ENCODE measurements at regions not wholly inside any gene's neighbourhood (a gene's known extent, or its start where the extent isn't known, plus 50 kb on each side); places are given as distances from the start of the nearest gene placed in this dataset.

- Histone ChIP-seq H3K4me2 (no peak overlapping the region), H3K36me3 (no peaks in the 10 kb centered on the region)
Measured at GRCh38 chr10:8533462-8533861, 479.0 kb downstream of the GATA3 start.

GRCh38 chr10:8534096-8534495, 479.6 kb downstream of the GATA3 start:
- Histone ChIP-seq H3K4me3 (no peak overlapping the region), H4K20me1 (no peaks in the 10 kb centered on the region), H3K27me3 (no peaks in the 10 kb centered on the region), H3K36me3 (no peaks in the 10 kb centered on the region), H3K9me3 (no peaks in the 10 kb centered on the region), H3K4me1 (no peaks in the 10 kb centered on the region), H3K9ac (no peak overlapping the region), H3K4me2 (no peak overlapping the region), H3K27ac (no peak overlapping the region)
- TF ChIP-seq Cebpa-rat (IDR thresholded peaks at IDR 0.05) = no peak

More at GRCh38 chr10:8533462-8533861, 479.0 kb downstream of the GATA3 start:
- H3K27me3 ChIP-seq = no peaks in the 10 kb centered on the region
- H3K9ac ChIP-seq = no peak overlapping the region
- no peaks in the 10 kb centered on the region for H4K20me1 ChIP-seq
- no peak for TF ChIP-seq Cebpa-rat (IDR thresholded peaks at IDR 0.05)
- H3K27ac ChIP-seq = no peak overlapping the region
- no peaks in the 10 kb centered on the region for H3K9me3 ChIP-seq
- H3K4me3 ChIP-seq = no peak overlapping the region
- no peaks in the 10 kb centered on the region for H3K4me1 ChIP-seq

- Histone ChIP-seq H3K9me3 (no peaks in the 10 kb centered on the region), H3K4me1 (no peaks in the 10 kb centered on the region), H3K4me2 (no peak overlapping the region), H3K27ac (no peak overlapping the region), H3K36me3 (no peaks in the 10 kb centered on the region), H3K9ac (no peak overlapping the region), H3K27me3 (no peaks in the 10 kb centered on the region), H3K4me3 (no peak overlapping the region), H4K20me1 (no peaks in the 10 kb centered on the region)
- no peak for TF ChIP-seq Cebpa-rat (IDR thresholded peaks at IDR 0.05)
Measured at GRCh38 chr10:8534891-8535290, 480.4 kb downstream of the GATA3 start.

DNA sequence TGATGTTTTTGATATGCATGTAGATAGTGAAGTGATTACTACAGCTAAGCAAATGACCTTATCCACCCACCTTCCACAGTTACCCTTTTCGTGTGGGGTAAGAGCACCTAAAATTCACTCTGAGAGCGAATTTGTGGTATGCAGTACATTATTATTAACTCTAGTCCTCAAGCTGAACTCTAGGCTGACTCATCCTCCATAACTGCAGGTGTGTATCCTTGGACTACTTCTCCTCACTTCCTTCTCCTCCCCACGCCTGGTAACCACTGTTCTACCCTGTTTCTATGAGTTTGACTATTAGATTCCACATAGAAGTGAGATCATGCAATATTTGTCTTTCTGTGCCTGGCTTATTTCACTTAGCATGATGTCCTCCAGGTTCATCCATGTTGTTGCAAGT, 484.6 kb downstream of the GATA3 start:
- Histone ChIP-seq H3K9me3 (no peaks in the 10 kb centered on the region), H3K9ac (no peak overlapping the region), H4K20me1 (no peaks in the 10 kb centered on the region), H3K27ac (no peak overlapping the region), H3K4me2 (no peak overlapping the region), H3K36me3 (no peaks in the 10 kb centered on the region), H3K4me3 (no peak overlapping the region), H3K27me3 (no peaks in the 10 kb centered on the region), H3K4me1 (peaks cover 14% of the 10 kb centered on the region)
- TF ChIP-seq Cebpa-rat (IDR thresholded peaks at IDR 0.05) = no peak

DNA sequence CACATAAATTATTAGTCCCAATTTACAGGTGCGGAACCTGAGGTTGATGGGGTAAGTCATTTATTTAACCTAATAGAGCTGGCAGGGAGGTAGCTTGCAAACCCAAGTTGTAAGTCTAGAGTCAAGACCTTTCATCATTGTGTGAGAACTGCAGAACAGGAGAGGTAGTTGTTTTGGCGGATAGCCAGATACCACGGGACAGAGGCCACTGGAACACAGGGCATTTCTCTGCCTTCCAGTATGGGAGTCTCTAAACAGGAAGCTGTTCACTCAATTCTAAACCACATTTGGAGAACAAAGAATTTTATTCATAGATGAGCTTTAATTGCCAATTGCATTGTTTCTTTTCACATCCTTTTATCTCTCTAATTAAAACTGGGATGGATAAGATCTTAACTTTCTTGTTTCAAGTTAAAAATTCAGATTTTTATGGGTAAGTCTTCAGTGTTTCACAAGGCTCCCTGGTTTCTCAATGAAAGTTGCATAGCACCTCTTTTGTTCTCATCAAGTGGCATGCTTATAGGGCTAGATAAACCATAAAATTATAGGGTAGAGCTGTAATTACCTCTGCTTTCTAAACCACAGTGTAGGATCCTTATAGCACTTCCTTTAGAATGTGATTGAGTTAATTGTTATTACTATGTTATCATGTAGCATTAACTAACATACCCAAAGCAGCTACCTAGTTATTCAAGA, 489.0 kb downstream of the GATA3 start:
- H3K4me1 ChIP-seq = peaks cover 14% of the 10 kb centered on the region
- no peaks in the 10 kb centered on the region for H3K36me3 ChIP-seq
- no peak for TF ChIP-seq Cebpa-rat (IDR thresholded peaks at IDR 0.05)
- H3K9ac ChIP-seq = no peak overlapping the region
- no peak overlapping the region for H3K27ac ChIP-seq
- H3K4me3 ChIP-seq = no peak overlapping the region
- no peaks in the 10 kb centered on the region for H3K27me3 ChIP-seq
- no peaks in the 10 kb centered on the region for H4K20me1 ChIP-seq
- 0 out of 2 replicates have a peak, but pooled peaks cover 3% of the 10 kb centered on the region for H3K9me3 ChIP-seq
- H3K4me2 ChIP-seq = peak overlapping the region; percentile 16; the same call in 1 of the 2 replicates

DNA sequence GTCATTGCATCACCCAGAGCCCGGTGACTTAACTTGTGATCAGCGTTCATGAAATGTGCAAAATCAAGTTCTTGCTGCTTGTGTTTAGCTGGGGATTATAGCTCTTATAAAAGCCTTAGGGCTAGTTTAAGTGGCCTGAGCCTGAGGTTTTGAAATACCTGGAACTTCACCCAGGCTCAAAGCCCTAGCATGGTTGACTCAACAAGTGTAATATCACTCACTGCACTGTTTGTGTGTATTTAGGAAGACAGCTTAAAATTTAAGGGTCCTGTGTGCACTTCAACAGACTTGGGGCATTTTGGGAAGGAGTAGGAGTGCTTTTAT, 489.5 kb downstream of the GATA3 start:
- Histone ChIP-seq H3K9me3 (peaks cover 4% of the 10 kb centered on the region; the same call in 1 of the 2 replicates), H3K4me1 (peaks cover 14% of the 10 kb centered on the region), H3K4me3 (no peak overlapping the region), H3K36me3 (no peaks in the 10 kb centered on the region), H3K27ac (no peak overlapping the region), H3K4me2 (no peak overlapping the region), H4K20me1 (no peaks in the 10 kb centered on the region), H3K9ac (no peak overlapping the region), H3K27me3 (no peaks in the 10 kb centered on the region)
- no peak for TF ChIP-seq Cebpa-rat (IDR thresholded peaks at IDR 0.05)

- Histone ChIP-seq H4K20me1 (no peaks in the 10 kb centered on the region), H3K9me3 (peaks cover 8% of the 10 kb centered on the region; the same call in 1 of the 2 replicates), H3K36me3 (no peaks in the 10 kb centered on the region), H3K4me1 (peaks cover 14% of the 10 kb centered on the region), H3K27ac (no peak overlapping the region), H3K27me3 (no peaks in the 10 kb centered on the region), H3K9ac (no peak overlapping the region), H3K4me3 (no peak overlapping the region), H3K4me2 (no peak overlapping the region)
- TF ChIP-seq Cebpa-rat (IDR thresholded peaks at IDR 0.05) = no peak
Measured at GRCh38 chr10:8544500-8544899, 490.0 kb downstream of the GATA3 start.

DNA sequence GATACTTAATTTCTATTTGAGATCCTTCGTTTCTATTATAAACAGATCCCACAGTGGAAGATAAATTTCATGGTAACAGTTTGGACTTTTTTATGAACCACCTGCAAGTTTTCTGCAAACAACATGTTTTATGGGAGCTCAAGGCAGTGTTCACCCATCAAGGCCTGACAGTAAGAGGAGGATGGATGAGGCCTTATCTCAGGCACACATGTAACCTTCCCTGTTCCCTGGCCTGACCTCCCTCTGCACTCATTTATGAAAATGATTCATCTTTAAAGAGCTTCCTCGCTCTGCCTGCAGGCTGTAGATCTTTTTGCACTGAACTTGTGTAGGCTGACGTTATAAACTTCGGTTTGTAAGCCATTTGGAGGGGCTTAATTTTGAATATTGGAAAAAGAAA, 500.1 kb downstream of the GATA3 start:
- Histone ChIP-seq H3K9me3 (no peaks in the 10 kb centered on the region), H3K4me3 (no peak overlapping the region), H3K4me1 (no peaks in the 10 kb centered on the region), H3K36me3 (no peaks in the 10 kb centered on the region), H4K20me1 (no peaks in the 10 kb centered on the region), H3K27me3 (no peaks in the 10 kb centered on the region), H3K4me2 (no peak overlapping the region), H3K9ac (no peak overlapping the region), H3K27ac (no peak overlapping the region)
- no peak for TF ChIP-seq Cebpa-rat (IDR thresholded peaks at IDR 0.05)

DNA sequence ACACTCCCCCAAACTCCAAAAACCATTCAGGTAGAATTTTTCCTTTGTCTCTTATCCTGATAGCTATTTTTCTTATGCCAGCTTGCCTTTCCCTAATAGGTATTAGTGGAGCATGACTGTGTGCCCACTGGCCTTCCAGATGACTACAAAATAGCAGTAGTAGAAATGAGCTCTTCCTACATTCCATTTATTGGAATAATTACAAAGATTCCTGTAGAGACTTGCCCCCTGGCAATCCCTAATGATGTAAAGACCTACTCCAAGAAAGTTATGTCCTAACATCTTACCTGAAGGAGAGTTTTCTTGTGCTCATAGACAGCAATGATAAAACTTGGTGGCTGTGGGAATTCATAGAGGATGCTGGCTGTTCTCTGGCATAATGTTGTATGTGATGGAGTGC, 501.8 kb downstream of the GATA3 start:
- no peaks in the 10 kb centered on the region for H3K27me3 ChIP-seq
- H3K9me3 ChIP-seq = no peaks in the 10 kb centered on the region
- no peak overlapping the region for H3K27ac ChIP-seq
- no peak for TF ChIP-seq Cebpa-rat (IDR thresholded peaks at IDR 0.05)
- no peak overlapping the region for H3K4me2 ChIP-seq
- no peaks in the 10 kb centered on the region for H4K20me1 ChIP-seq
- no peaks in the 10 kb centered on the region for H3K4me1 ChIP-seq
- H3K36me3 ChIP-seq = no peaks in the 10 kb centered on the region
- H3K4me3 ChIP-seq = no peak overlapping the region
- H3K9ac ChIP-seq = no peak overlapping the region

DNA sequence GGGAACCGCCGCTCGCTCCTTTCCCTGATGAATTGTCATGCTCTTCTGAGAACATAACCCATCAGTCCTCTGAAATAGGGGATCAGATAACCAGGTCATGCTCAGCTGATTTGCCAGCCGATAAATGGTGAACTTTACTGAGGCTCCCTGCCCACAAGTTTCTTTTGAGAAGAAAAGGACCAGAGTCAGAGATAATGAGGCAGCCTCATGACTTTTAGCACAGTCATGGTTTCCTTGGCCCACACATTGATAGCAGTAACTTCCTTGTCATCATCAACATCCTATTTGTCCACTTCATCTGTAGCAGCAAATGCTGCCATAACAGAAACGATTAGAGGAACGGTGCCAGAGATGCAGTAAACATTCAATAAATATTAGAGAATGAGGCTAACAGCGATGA, 509.0 kb downstream of the GATA3 start:
- Histone ChIP-seq H3K9me3 (no peaks in the 10 kb centered on the region), H3K27ac (no peak overlapping the region)
- TF ChIP-seq Cebpa-rat (IDR thresholded peaks at IDR 0.05) = no peak

GRCh38 chr10:8566737-8567136, 512.2 kb downstream of the GATA3 start:
- no peak for TF ChIP-seq Cebpa-rat (IDR thresholded peaks at IDR 0.05)
- Histone ChIP-seq H3K4me3 (no peak overlapping the region), H3K27me3 (no peaks in the 10 kb centered on the region), H4K20me1 (no peaks in the 10 kb centered on the region), H3K36me3 (no peaks in the 10 kb centered on the region), H3K9ac (no peak overlapping the region), H3K4me2 (no peak overlapping the region), H3K9me3 (no peaks in the 10 kb centered on the region), H3K4me1 (no peaks in the 10 kb centered on the region), H3K27ac (no peak overlapping the region)

More for the DNA sequence above, 509.0 kb downstream of the GATA3 start:
- Histone ChIP-seq H3K4me1 (no peaks in the 10 kb centered on the region), H4K20me1 (no peaks in the 10 kb centered on the region), H3K27me3 (no peaks in the 10 kb centered on the region), H3K9ac (no peak overlapping the region), H3K4me3 (no peak overlapping the region), H3K36me3 (no peaks in the 10 kb centered on the region), H3K4me2 (no peak overlapping the region)

Data from BLaER1 (cell line).